NCI-H128 (cell line): ENCODE measurements at regions not wholly inside any gene's neighbourhood (a gene's known extent, or its start where the extent isn't known, plus 50 kb on each side); places are given as distances from the start of the nearest gene placed in this dataset.
"Not testable (repeated sequence)": the region's sequence is repeated elsewhere in the genome, so short reads cannot be mapped to it uniquely, and the experiment has no call there.

Source experiments
- DNase-seq: peaks from one replicate; lab custom pipeline; 2025; ENCODE audit not compliant: unreplicated experiment; lab: John Stamatoyannopoulos, UW

GRCh38 chr2:22442051-22442450 is 942.9 kb upstream of the KLHL29 start:
- no peak for DNase-seq

- no peak for DNase-seq
Measured at GRCh38 chr2:22444281-22444680, 940.7 kb upstream of the KLHL29 start.

- DNase-seq, result no peak
Measured at GRCh38 chr2:22449696-22450095, 935.3 kb upstream of the KLHL29 start.

GRCh38 chr2:22450831-22451230 is 934.1 kb upstream of the KLHL29 start:
- DNase-seq, result no peak

- no peak for DNase-seq
Measured at GRCh38 chr2:22454826-22455485, 930.0 kb upstream of the KLHL29 start.

- DNase-seq, result no peak
Measured at GRCh38 chr2:22458440-22458839, 926.5 kb upstream of the KLHL29 start.

- DNase-seq, result not testable (repeated sequence)
Measured at GRCh38 chr2:22475103-22475502, 909.9 kb upstream of the KLHL29 start.

GRCh38 chr2:22478329-22478728 is 906.6 kb upstream of the KLHL29 start:
- DNase-seq, result no peak

- DNase-seq, result no peak
Measured at GRCh38 chr2:22481486-22482259, 903.3 kb upstream of the KLHL29 start.

GRCh38 chr2:22483036-22483435 is 901.9 kb upstream of the KLHL29 start:
- no peak for DNase-seq

GRCh38 chr2:22485486-22485885 is 899.5 kb upstream of the KLHL29 start:
- no peak for DNase-seq

GRCh38 chr2:22486343-22486742 is 898.6 kb upstream of the KLHL29 start:
- DNase-seq, result no peak

- no peak for DNase-seq
Measured at GRCh38 chr2:22487036-22487435, 897.9 kb upstream of the KLHL29 start.

GRCh38 chr2:22487541-22487940 is 897.4 kb upstream of the KLHL29 start:
- no peak for DNase-seq

GRCh38 chr2:22491442-22491841 is 893.5 kb upstream of the KLHL29 start:
- no peak for DNase-seq

- DNase-seq, result no peak
Measured at GRCh38 chr2:22494156-22494555, 890.8 kb upstream of the KLHL29 start.

GRCh38 chr2:22497064-22497463 is 887.9 kb upstream of the KLHL29 start:
- DNase-seq, result no peak

GRCh38 chr2:22497789-22498188 is 887.2 kb upstream of the KLHL29 start:
- no peak for DNase-seq

- no peak for DNase-seq
Measured at GRCh38 chr2:22499082-22499839, 885.7 kb upstream of the KLHL29 start.

GRCh38 chr2:22500555-22500935 is 884.4 kb upstream of the KLHL29 start:
- no peak for DNase-seq

GRCh38 chr2:22501851-22502250 is 883.1 kb upstream of the KLHL29 start:
- no peak for DNase-seq

- no peak for DNase-seq
Measured at GRCh38 chr2:22513563-22513962, 871.4 kb upstream of the KLHL29 start.
